SK-MEL-5 (cell line): ENCODE measurements at regions not wholly inside any gene's neighbourhood (a gene's known extent, or its start where the extent isn't known, plus 50 kb on each side); places are given as distances from the start of the nearest gene placed in this dataset.

Source experiments
- DNase-seq: peaks from one replicate; pipeline ENCODE4 v3.0.0-alpha.2; 2016; ENCODE audit warnings: low read depth, low spot score
- in situ Hi-C: cut with HindIII; loops from 2 replicates; pipeline ENCODE4 v1.10.0; 2016; ENCODE audit warnings: low sequenced_read_pairs, high pct_unique_total_duplicates, low pct_unique_long_range_greater_than_20kb

- in situ Hi-C loops, result no loop called here
Observed at GRCh38 chr7:136685501-136686173, 182.8 kb upstream of the CHRM2 start.

GRCh38 chr7:136677471-136678365 lies 190.7 kb upstream of the CHRM2 start:
- DNase-seq, result no peak
- in situ Hi-C loops, result no loop called here

More at GRCh38 chr7:136685501-136686173, 182.8 kb upstream of the CHRM2 start:
- no peak for DNase-seq

- DNase-seq, result no peak
- in situ Hi-C loops, result no loop called here
Observed at GRCh38 chr7:136667584-136667983, 200.9 kb upstream of the CHRM2 start.

- in situ Hi-C loops, result no loop called here
Observed at GRCh38 chr7:136665878-136666509, 202.5 kb upstream of the CHRM2 start.

GRCh38 chr7:136664537-136664936 lies 203.9 kb upstream of the CHRM2 start:
- in situ Hi-C loops, result no loop called here
- no peak for DNase-seq

More at GRCh38 chr7:136665878-136666509, 202.5 kb upstream of the CHRM2 start:
- no peak for DNase-seq

GRCh38 chr7:136657482-136657921 lies 210.9 kb upstream of the CHRM2 start:
- DNase-seq, result no peak
- in situ Hi-C loops, result no loop called here

GRCh38 chr7:136656516-136656915 lies 211.9 kb upstream of the CHRM2 start:
- in situ Hi-C loops, result no loop called here
- DNase-seq, result no peak

GRCh38 chr7:136655414-136655813 lies 213.0 kb upstream of the CHRM2 start:
- no peak for DNase-seq
- in situ Hi-C loops, result no loop called here

GRCh38 chr7:136654406-136654805 lies 214.0 kb upstream of the CHRM2 start:
- in situ Hi-C loops, result no loop called here
- DNase-seq, result no peak

- in situ Hi-C loops, result no loop called here
- DNase-seq, result no peak
Observed at GRCh38 chr7:136652635-136653370, 215.6 kb upstream of the CHRM2 start.

GRCh38 chr7:136640977-136641376 lies 227.5 kb upstream of the CHRM2 start:
- in situ Hi-C loops, result no loop called here

GRCh38 chr7:136637813-136638212 lies 230.6 kb upstream of the CHRM2 start:
- no peak for DNase-seq
- in situ Hi-C loops, result no loop called here

More at GRCh38 chr7:136640977-136641376, 227.5 kb upstream of the CHRM2 start:
- no peak for DNase-seq

- in situ Hi-C loops, result no loop called here
- no peak for DNase-seq
Observed at GRCh38 chr7:136635751-136636150, 232.7 kb upstream of the CHRM2 start.

GRCh38 chr7:136618818-136619217 lies 249.6 kb upstream of the CHRM2 start:
- in situ Hi-C loops, result no loop called here
- DNase-seq, result no peak

GRCh38 chr7:136617176-136617575 lies 251.3 kb upstream of the CHRM2 start:
- DNase-seq, result no peak
- in situ Hi-C loops, result no loop called here

- in situ Hi-C loops, result no loop called here
Observed at GRCh38 chr7:136605532-136606329, 262.7 kb upstream of the CHRM2 start.

GRCh38 chr7:136601772-136602171 lies 266.7 kb upstream of the CHRM2 start:
- no peak for DNase-seq
- in situ Hi-C loops, result no loop called here

More at GRCh38 chr7:136605532-136606329, 262.7 kb upstream of the CHRM2 start:
- DNase-seq, result no peak
